Stimulated activated CD4-positive, alpha-beta T cell treated with anti-CD3 and anti-CD28 coated beads, Interleukin-4, amount 100 ng/mL, for 4 hours (primary cell): ENCODE measurements at regions not wholly inside any gene's neighbourhood (a gene's known extent, or its start where the extent isn't known, plus 50 kb on each side); places are given as distances from the start of the nearest gene placed in this dataset.
"Not testable (repeated sequence)": the region's sequence is repeated elsewhere in the genome, so short reads cannot be mapped to it uniquely, and the experiment has no call there.

Source experiments
- DNase-seq, 2 experiments: peaks; one replicate each; pipeline ENCODE4 v3.0.0-alpha.2; 2020

DNA sequence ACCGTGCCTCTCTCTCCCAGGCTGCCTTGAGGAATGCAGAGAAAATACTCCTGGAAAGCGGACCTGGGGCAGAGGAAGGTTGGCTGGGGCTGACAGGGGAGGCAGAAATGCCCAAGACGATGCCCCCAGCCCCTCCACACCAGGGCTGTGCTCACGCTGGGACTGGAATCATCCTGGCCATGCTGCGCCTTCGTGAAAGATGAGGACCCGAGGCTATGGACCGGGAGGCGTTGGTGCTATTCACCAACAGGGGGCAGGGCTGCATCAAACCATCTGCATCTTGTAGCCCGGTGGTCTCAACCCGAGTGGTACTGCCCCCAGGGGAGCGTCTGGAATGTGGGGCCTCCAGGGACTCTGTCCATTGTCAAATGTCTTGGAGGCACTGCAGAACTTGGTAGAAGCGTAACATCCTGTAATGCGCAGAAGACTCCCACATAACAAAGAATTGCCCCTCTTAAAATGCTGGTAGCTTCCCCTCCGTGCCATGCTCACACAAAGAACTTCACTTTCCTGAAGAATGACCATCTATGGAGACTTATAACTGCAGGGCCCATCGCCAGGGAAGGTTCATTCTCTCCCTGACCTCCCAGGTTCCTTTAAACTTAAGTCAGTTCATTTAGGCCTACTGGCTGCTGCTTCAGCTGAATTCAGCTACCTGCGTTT lies 251.2 kb downstream of the RRAGC start:
- no peak for DNase-seq

DNA sequence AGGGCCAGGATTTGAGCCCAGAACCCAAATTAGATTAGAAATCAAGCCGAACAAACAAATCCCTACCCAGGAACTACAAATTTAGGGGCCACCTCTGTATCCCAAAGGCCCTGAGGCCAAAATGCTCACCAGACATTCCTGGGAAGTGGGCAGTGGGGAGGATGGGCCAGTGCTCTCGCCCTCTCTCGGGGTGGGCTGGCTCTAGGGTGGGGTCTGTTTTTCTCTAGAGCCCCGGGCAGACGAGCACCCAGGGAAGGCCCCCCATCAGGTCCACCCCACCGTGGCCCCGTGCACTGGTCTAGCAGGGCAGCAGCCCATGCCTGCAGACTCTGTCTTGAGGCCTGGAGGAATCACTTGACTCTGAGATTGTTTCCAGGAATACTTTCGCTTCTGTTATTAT lies 252.0 kb downstream of the RRAGC start:
- DNase-seq = no peak

DNA sequence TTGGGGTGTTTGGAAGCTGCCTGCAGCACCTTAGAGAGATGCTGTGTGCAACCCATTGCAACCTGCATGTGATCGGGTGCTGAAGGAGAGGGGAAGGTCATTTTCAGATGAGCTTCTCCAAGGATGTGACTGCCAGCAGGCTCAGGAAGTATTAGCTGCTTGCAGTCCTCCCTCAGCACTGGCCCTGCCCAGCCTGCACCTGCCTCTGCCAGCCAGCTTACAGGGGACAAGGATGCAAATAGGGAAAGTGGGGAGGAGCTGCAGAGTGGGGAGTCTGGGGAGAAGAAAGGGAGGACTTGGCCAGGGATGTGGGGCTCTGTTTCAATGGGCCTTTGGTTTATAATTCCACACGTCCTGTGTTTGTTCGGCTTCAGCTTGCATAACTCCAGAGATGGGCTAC lies 254.5 kb downstream of the RRAGC start:
- no peak for DNase-seq

- DNase-seq = no peak
Measured at GRCh38 chr1:38603907-38604306, 255.7 kb downstream of the RRAGC start.

GRCh38 chr1:38600905-38601304 lies 258.7 kb downstream of the RRAGC start:
- no peak for DNase-seq

- no peak for DNase-seq
Measured at GRCh38 chr1:38600286-38600685, 259.3 kb downstream of the RRAGC start.

DNA sequence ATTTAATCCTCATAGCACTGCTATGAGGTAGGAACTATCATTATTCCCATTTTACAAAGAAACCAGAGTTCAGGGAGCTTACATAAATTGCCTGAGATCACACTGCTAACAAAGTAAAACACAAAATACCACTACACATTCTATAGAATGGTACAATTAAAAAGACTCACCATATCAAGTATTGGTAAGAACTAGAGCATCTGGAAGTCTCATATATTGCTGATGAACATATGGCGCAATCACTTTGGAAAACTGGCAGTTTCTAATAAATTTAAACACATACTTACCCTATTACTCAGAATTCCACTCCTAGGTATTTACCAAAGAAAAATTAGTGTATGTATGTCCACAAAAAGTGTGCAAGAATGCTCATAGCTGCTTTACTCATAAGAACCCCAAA lies 261.5 kb downstream of the RRAGC start:
- DNase-seq = no peak

GRCh38 chr1:38589036-38589435 lies 270.5 kb downstream of the RRAGC start:
- DNase-seq = no peak

DNA sequence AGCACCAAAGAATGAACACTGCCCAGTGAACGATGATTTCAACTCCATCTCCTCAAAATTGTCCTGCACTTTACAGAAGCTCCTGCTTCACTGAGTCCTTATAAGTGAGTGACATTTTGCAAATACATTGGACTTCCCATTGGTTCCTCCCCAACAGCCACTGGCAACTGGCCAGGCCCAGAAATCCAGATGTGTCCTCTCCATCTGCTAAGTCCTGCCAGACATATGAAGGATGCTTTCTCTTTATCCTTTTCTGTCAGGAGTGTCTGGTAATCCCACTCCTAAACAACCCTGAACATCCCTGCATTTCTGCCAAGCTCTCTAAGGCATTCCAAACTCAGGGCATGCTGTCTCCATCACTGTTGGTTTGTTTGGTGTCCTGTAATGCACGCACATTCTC lies 271.8 kb downstream of the RRAGC start:
- DNase-seq = no peak

GRCh38 chr1:38586993-38587646 lies 272.5 kb downstream of the RRAGC start:
- DNase-seq = peak; percentile 18 to 49

GRCh38 chr1:38585971-38586370 lies 273.6 kb downstream of the RRAGC start:
- no peak for DNase-seq

DNA sequence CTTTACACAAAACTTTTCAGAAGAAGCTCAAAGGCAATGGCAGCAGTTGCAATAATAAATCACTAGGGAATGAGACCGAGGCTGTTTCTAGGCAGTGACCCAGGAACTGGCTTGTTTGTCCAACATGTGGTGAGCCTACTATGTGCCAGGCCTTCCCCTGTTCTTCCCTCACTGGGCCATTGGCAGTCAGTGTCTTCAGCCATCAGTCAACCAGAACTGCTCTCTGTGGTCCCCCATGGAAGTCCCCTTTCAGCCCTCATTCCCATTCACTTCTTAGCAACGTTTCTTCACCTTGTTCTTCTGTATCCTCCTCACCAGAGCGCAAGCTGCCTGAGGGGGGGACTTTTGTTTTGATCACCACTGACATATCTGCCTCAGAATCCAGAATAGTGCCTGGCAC lies 274.1 kb downstream of the RRAGC start:
- no peak for DNase-seq

DNA sequence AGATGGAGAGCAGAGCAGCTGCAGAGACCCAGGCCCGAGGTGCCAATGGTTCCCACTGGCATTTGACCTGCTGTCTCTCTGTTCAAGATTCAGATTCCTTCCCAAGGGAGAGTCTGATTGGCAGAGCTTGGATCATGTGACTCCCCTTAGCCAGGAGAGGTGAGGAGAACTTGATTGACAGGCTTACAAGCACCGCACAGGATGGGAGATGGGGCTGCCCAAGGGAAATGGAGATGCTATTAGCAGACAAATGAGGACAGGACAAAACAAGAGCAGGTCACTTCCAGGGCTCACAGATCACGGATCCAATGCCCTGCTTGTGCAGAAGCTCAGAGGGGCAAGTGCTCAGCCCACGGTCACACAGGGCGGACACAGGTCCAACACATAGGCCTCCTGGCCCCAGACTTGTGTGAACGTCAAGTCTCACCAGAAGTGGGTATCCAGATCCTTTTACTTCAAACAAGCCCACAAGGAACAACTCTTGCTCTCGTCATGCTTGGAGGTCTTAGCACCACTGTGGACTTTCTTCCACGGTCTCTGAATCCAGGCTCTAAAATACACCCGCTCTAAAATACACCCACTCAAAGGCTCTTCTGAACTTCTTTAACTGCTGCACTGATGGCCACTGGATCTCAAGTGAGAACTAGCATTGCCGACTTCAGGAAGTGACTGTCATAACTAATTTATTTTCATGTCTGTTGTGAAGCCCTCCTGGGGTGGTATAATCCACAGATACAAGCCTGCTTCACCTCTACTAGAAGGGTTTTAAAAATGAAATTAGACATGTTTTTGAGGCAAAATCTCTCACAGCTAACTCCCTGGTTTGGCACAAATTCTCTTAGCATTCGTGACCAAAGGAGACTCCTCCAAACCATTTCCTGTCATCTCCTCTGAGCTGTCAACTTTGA lies 274.9 kb downstream of the RRAGC start:
- no peak for DNase-seq

DNA sequence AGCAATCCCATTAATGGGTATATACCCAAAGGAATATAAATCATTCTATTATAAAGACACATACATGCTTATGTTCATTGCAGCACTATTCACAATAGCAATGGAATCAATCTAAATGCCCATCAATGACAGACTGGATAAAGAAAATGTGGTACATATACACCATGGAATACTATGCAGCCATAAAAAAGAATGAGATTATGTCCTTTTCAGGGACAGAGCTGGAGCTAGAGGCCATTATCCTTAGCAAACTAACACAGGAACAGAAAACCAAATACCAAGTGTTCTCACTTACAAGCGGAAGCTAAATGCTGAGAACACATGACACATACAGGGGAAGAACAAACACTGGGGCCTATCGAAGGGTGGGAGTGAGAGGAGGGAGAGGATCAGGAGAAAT lies 276.3 kb downstream of the RRAGC start:
- DNase-seq = not testable (repeated sequence)

GRCh38 chr1:38581396-38581795 lies 278.2 kb downstream of the RRAGC start:
- DNase-seq = no peak

DNA sequence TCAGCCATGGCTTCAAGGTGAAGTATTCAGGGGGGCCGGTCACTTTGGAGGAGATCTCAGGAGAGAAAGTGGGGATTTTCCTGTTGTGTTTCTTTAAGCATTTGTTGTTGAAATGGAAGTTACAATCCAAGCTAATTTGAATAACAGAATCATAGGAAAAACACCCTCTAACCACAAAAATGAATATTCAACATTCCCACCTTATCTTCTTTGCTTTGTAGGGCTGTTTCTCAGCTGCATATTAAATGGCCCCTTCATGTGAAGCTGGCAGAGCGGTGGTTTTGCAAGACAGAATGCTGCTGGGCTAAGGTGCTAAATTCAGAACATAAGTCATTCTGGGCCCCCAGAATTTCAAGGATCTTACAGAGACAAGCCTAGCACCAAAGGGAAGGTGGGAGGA lies 279.0 kb downstream of the RRAGC start:
- no peak for DNase-seq

GRCh38 chr1:38579056-38579455 lies 280.5 kb downstream of the RRAGC start:
- DNase-seq = no peak

DNA sequence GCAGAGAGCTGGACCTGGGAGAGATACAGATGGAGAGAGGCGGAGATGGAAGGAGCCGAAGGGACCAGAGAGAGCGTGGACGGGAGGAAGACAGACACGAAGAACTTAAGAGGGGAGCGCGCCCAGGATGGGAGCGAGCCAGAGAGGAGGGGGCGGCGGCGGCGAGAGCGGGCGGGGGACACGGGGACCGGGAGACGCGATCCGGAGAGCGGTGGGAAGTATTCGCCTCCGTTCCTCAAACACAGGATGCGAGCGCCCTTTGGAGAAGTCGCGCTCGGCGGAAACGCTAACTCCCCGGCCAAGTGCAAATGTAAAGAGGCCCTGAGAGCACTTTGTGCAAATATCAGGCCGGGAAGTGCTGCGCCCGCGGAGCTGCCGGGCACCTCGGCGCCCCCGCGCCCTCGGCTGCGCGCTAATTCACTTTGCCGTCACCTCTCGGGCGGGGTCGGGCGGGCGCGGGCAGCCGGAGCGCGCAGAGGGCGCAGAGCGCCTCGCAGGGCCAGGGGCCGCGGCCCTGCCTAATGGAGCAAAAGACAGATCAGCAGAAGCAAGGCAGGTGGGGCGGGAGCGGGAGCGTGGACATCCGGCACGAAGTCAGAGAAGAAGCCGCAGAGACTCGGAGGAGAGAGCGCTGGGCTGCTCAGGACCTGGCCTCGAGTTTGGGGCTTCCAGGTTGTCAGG lies 281.2 kb downstream of the RRAGC start:
- no peak for DNase-seq

- no peak for DNase-seq
Measured at GRCh38 chr1:38577937-38578270, 281.7 kb downstream of the RRAGC start.

GRCh38 chr1:38577385-38577784 lies 282.2 kb downstream of the RRAGC start:
- no peak for DNase-seq

- DNase-seq = no peak
Measured at GRCh38 chr1:38576241-38576640, 283.3 kb downstream of the RRAGC start.

DNA sequence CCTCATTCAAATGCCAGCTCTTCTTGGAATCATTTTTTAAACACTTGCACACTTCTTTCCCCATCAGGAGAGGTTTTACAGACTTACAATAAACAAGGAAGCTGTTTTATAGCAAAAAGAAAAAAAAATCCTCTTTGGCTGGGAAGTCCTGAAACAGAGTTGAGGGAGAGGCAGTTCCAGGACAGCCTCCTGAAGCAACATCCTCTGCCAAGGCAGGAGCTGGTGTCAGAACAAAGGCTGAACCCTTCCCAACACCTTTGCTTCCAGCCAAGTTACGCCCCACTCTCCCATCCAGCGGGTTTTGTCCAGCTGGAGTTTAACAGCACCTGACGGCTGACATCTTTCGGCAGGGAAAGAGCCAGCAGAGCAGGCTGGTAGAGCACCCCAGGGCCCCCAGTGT lies 287.8 kb downstream of the RRAGC start:
- no peak for DNase-seq

GRCh38 chr1:38570657-38570975 lies 289.0 kb downstream of the RRAGC start:
- no peak for DNase-seq
